ENCODE measurements at regions not wholly inside any gene's neighbourhood (a gene's known extent, or its start where the extent isn't known, plus 50 kb on each side); places are given as distances from the start of the nearest gene placed in this dataset.

DNA sequence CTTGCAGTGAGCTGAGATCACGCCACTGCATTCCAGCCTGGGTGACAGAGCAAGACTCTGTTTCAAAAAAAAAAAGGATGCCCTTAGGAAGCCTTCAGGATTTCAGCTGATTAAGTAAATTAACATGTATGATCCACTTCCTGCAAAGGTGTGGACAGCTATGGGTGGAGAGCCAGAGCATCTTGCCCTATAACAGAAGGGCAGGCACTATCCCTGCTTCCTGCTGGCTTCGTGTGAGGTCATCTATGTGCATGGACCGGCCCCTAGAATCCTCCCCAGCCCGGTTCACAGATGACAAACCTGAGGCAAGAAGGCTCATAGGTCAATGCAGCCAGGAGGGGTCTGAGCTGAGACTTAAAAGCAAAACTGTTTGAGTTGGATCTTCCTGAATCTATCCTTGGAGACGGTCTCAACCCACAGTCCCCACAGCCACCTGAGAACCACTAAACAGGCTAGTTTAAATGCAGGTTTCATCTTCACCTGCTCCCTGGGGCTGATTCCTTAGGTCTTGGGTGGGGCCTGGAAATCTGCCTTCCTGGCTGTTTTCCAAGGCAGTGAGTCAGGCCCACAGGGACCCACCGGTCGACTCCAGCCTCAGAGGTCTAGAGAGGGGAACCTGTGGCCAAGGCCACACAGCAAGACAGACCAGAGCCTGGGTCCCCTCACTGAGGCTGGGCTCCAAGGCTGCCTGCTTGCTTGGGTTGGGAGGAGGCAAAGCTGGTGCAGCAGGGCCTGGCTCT is 55.2 kb upstream of the MPEG1 start:
- H3K27me3 Mint-ChIP-seq = no peaks in the 10 kb centered on the region
- H3K4me1 Mint-ChIP-seq (ENCODE audit: low read depth) = peaks cover 37% of the 10 kb centered on the region
- H3K36me3 Mint-ChIP-seq (ENCODE audit: low read depth) = no peaks in the 10 kb centered on the region
- H3K9me3 Mint-ChIP-seq = no peaks in the 10 kb centered on the region
- H3K27ac Mint-ChIP-seq = no peak overlapping the region
- H3K4me3 Mint-ChIP-seq = no peak overlapping the region

DNA sequence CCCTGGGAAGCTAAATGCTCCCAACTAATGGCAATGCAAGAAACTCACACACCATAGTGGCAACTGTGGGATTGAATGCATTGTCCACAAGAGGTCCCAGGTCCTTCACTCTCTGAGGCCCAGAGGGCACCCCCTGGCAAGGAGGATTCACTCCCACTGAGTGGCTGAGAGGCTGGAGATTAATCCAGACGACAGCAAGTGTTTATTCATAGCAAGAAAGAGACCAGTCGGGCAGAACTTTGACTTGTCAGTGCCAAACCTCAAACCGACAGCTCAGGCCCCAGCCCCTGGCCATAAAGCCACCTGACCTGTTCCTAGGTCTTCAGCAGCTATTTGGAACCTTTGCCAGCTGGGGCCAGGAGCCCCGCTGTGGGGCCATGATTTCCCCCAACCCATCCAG is 54.5 kb upstream of the MPEG1 start:
- H3K36me3 Mint-ChIP-seq (ENCODE audit: low read depth) = no peaks in the 10 kb centered on the region
- H3K9me3 Mint-ChIP-seq = no peaks in the 10 kb centered on the region
- H3K27ac Mint-ChIP-seq = no peak overlapping the region
- H3K4me1 Mint-ChIP-seq (ENCODE audit: low read depth) = peaks cover 30% of the 10 kb centered on the region
- no peak overlapping the region for H3K4me3 Mint-ChIP-seq
- H3K27me3 Mint-ChIP-seq = no peaks in the 10 kb centered on the region

- no peaks in the 10 kb centered on the region for H3K27me3 Mint-ChIP-seq
- no peak overlapping the region for H3K27ac Mint-ChIP-seq
- peaks cover 22% of the 10 kb centered on the region for H3K4me1 Mint-ChIP-seq (ENCODE audit: low read depth)
- no peaks in the 10 kb centered on the region for H3K36me3 Mint-ChIP-seq (ENCODE audit: low read depth)
- no peaks in the 10 kb centered on the region for H3K9me3 Mint-ChIP-seq
- no peak overlapping the region for H3K4me3 Mint-ChIP-seq
These were observed 53.8 kb upstream of the MPEG1 start for GRCh38 chr11:59266491-59266890.

DNA sequence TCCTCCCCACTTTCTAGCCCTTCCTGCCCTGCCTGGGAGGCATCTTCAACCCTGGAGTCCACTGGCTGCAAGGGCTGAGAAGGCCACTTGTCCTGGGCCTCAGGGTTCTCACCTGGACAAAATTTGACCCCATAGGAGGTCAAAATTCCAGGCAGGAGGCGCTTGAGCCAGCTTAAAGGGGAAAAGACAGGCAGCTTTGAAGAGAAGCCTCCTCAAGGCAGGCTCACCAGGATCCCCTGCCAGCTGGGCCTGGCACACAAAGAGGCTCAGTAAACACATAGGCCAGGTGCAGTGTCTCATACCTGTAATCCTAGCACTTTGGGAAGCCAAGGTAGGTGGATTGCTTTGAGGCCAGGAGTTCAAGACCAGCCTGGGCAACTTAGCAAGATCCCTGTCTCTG is 53.0 kb upstream of the MPEG1 start:
- H3K27ac Mint-ChIP-seq = no peak overlapping the region
- H3K4me3 Mint-ChIP-seq = no peak overlapping the region
- no peaks in the 10 kb centered on the region for H3K9me3 Mint-ChIP-seq
- no peaks in the 10 kb centered on the region for H3K36me3 Mint-ChIP-seq (ENCODE audit: low read depth)
- peaks cover 15% of the 10 kb centered on the region for H3K4me1 Mint-ChIP-seq (ENCODE audit: low read depth)
- no peaks in the 10 kb centered on the region for H3K27me3 Mint-ChIP-seq

GRCh38 chr11:59264736-59265135 is 52.0 kb upstream of the MPEG1 start:
- Mint-ChIP-seq H3K27ac (no peak overlapping the region), H3K4me1 (ENCODE audit: low read depth) (peaks cover 8% of the 10 kb centered on the region), H3K9me3 (no peaks in the 10 kb centered on the region), H3K27me3 (no peaks in the 10 kb centered on the region), H3K4me3 (no peak overlapping the region), H3K36me3 (ENCODE audit: low read depth) (no peaks in the 10 kb centered on the region)

DNA sequence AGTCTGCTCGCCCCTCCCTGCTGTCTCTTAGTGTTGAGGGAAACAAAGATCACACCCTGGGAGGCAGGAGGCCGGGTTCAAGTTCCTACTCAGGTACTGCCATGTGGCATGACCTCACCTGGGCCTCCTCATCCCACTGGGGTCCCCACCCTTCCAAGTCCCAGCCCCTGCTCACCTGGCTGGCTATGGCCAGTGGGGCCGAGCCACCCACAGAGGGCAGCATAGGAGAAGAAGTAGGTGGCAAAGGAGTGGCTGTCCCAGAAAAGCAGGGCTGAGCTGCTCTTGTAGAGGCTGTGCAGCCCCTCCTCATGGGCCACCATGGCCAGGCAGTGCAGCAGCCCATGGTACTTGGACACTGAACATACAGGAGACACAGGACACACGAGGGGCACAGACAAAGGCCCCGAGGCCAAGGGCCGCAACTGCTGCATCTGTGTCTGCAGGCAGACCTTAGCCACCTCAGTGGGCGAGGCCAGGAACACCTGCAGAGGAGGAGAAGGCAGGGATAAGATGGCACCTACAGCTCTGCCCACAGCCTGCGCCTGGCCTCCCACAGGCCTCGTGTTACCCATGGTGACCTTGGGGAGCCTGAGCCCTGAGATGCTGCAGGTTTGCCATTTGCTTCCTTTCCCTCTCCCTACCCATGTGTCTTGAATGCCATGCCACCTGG is 50.6 kb upstream of the MPEG1 start:
- Mint-ChIP-seq H3K36me3 (ENCODE audit: low read depth) (no peaks in the 10 kb centered on the region), H3K27ac (no peak overlapping the region), H3K9me3 (no peaks in the 10 kb centered on the region), H3K4me1 (ENCODE audit: low read depth) (no peaks in the 10 kb centered on the region), H3K4me3 (no peak overlapping the region), H3K27me3 (no peaks in the 10 kb centered on the region)

Data from stimulated activated naive CD8-positive, alpha-beta T cell treated with anti-CD3 and anti-CD28 coated beads, Interleukin-15, Interleukin-2, amounts not matched to agents 100 ng/mL and 50 ng/mL, for 24 hours (primary cell).